ENCODE measurements at regions not wholly inside any gene's neighbourhood (a gene's known extent, or its start where the extent isn't known, plus 50 kb on each side); places are given as distances from the start of the nearest gene placed in this dataset.

- TF ChIP-seq CTCF (IDR thresholded peaks at IDR 0.05; ENCODE audit: insufficient read depth, low read length, poor library complexity, severe bottlenecking) (peak; percentile 39), EZH2phosphoT487 (conservative IDR thresholded peaks at IDR 0.05; ENCODE audit: low read length) (no peak)
These were observed 457.4 kb downstream of the CENPC start for GRCh38 chr4:67087897-67088296.

Measured in SU-DHL-6 (cell line).